ENCODE measurements at regions not wholly inside any gene's neighbourhood (a gene's known extent, or its start where the extent isn't known, plus 50 kb on each side); places are given as distances from the start of the nearest gene placed in this dataset.

DNA sequence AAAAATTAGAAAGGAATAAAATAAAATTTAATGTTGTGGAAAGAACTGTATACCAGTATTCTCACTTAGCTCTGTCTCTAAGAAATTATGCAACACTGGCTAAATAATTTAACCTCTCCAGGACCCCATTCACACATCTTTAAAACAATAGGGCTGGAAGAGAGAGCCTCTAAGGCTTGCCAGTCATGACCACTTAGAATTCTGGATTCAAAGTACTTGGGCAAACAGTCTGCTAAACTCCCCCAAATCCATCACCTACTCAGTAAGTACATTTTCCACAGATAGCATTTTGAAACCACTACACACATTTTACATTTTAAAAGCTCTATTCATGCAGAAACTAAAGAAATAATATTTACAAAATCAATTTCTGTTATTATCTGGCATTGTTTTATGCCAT, 291.7 kb downstream of the TMEM167A start:
- H3K27me3 Mint-ChIP-seq (ENCODE audit: low read depth), result no peaks in the 10 kb centered on the region
- H3K9me3 Mint-ChIP-seq, result no peaks in the 10 kb centered on the region
- H3K4me1 Mint-ChIP-seq, result peaks cover 18% of the 10 kb centered on the region
- TF ChIP-seq ZNF138 (CRISPR knock-in tag; conservative IDR thresholded peaks at IDR 0.05), result no peak
- POLR2A ChIA-PET, result no interaction called here
- CTCF ChIA-PET, result interaction anchor here (1.4 kb wide), 1 partner anchor 9 kb away, joined by 3 read pairs; no protein-coding TSS in a partner anchor
- DNase-seq (ENCODE audit: low spot score), result no peak
- H3K4me3 Mint-ChIP-seq, result no peak overlapping the region
- no peak overlapping the region for H3K27ac Mint-ChIP-seq
- H3K36me3 Mint-ChIP-seq, result no peaks in the 10 kb centered on the region
- ATAC-seq, result no peak

DNA sequence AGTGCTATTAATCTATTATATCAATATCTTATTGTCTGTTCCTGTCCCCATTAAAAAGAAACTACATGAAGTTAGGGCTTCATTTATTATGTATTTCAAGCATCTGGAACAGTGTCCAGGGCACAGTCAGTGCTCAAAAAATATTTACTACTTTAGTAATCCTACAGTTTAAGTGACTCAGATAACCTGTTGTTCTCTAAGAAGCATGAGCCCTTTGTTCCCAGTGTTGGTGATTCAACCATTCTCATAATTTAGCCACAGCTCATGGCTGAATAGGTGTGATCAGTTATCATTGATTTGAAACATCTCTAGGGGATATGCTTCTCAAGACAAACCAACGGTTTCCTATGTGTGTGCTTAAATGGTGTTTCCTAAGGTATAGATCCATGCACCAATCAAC, 292.7 kb downstream of the TMEM167A start:
- Mint-ChIP-seq H3K4me3 (no peak overlapping the region), H3K27ac (no peak overlapping the region), H3K4me1 (peaks cover 18% of the 10 kb centered on the region), H3K27me3 (ENCODE audit: low read depth) (no peaks in the 10 kb centered on the region), H3K36me3 (no peaks in the 10 kb centered on the region), H3K9me3 (no peaks in the 10 kb centered on the region)
- ChIA-PET POLR2A (no interaction called here), CTCF (no interaction called here)
- no peak for ATAC-seq
- no peak for DNase-seq (ENCODE audit: low spot score)
- TF ChIP-seq GTF2I (CRISPR knock-in tag; conservative IDR thresholded peaks at IDR 0.05) (no peak), RORB (CRISPR knock-in tag; IDR thresholded peaks at IDR 0.05) (no peak), CREB1 (CRISPR knock-in tag; IDR thresholded peaks at IDR 0.05) (no peak), FOXJ3 (CRISPR knock-in tag; IDR thresholded peaks at IDR 0.05; ENCODE audit: borderline replicate concordance) (no peak), PREB (CRISPR knock-in tag; IDR thresholded peaks at IDR 0.05; ENCODE audit: borderline replicate concordance) (no peak), ATF2 (CRISPR knock-in tag; IDR thresholded peaks at IDR 0.05; ENCODE audit: borderline replicate concordance, low read depth) (no peak)
- TF ChIP-seq, protein P1, sequence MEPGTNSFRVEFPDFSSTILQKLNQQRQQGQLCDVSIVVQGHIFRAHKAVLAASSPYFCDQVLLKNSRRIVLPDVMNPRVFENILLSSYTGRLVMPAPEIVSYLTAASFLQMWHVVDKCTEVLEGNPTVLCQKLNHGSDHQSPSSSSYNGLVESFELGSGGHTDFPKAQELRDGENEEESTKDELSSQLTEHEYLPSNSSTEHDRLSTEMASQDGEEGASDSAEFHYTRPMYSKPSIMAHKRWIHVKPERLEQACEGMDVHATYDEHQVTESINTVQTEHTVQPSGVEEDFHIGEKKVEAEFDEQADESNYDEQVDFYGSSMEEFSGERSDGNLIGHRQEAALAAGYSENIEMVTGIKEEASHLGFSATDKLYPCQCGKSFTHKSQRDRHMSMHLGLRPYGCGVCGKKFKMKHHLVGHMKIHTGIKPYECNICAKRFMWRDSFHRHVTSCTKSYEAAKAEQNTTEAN (CRISPR knock-in tag; IDR thresholded peaks at IDR 0.05), result no peak

GRCh38 chr5:82777106-82777505, 300.1 kb downstream of the TMEM167A start:
- POLR2A ChIA-PET, result no interaction called here
- Mint-ChIP-seq H3K27me3 (ENCODE audit: low read depth) (no peaks in the 10 kb centered on the region), H3K4me1 (no peaks in the 10 kb centered on the region), H3K27ac (no peak overlapping the region), H3K4me3 (no peak overlapping the region), H3K36me3 (no peaks in the 10 kb centered on the region), H3K9me3 (peaks cover 6% of the 10 kb centered on the region)
- DNase-seq (ENCODE audit: low spot score) (no peak), ATAC-seq (no peak)
- no peak for TF ChIP-seq OVOL2 (CRISPR knock-in tag; IDR thresholded peaks at IDR 0.05; ENCODE audit: borderline replicate concordance)
- no peak for TF ChIP-seq EMX1 (CRISPR knock-in tag; IDR thresholded peaks at IDR 0.05)
- no peak for TF ChIP-seq GTF2I (CRISPR knock-in tag; conservative IDR thresholded peaks at IDR 0.05)
- no peak for TF ChIP-seq MXD4 (CRISPR knock-in tag; IDR thresholded peaks at IDR 0.05; ENCODE audit: borderline replicate concordance)
- TF ChIP-seq FOXJ3 (CRISPR knock-in tag; IDR thresholded peaks at IDR 0.05; ENCODE audit: borderline replicate concordance), result no peak
- TF ChIP-seq, protein P2, sequence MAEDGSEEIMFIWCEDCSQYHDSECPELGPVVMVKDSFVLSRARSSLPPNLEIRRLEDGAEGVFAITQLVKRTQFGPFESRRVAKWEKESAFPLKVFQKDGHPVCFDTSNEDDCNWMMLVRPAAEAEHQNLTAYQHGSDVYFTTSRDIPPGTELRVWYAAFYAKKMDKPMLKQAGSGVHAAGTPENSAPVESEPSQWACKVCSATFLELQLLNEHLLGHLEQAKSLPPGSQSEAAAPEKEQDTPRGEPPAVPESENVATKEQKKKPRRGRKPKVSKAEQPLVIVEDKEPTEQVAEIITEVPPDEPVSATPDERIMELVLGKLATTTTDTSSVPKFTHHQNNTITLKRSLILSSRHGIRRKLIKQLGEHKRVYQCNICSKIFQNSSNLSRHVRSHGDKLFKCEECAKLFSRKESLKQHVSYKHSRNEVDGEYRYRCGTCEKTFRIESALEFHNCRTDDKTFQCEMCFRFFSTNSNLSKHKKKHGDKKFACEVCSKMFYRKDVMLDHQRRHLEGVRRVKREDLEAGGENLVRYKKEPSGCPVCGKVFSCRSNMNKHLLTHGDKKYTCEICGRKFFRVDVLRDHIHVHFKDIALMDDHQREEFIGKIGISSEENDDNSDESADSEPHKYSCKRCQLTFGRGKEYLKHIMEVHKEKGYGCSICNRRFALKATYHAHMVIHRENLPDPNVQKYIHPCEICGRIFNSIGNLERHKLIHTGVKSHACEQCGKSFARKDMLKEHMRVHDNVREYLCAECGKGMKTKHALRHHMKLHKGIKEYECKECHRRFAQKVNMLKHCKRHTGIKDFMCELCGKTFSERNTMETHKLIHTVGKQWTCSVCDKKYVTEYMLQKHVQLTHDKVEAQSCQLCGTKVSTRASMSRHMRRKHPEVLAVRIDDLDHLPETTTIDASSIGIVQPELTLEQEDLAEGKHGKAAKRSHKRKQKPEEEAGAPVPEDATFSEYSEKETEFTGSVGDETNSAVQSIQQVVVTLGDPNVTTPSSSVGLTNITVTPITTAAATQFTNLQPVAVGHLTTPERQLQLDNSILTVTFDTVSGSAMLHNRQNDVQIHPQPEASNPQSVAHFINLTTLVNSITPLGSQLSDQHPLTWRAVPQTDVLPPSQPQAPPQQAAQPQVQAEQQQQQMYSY (CRISPR knock-in tag; IDR thresholded peaks at IDR 0.05), result no peak
- TF ChIP-seq NR2C2 (CRISPR knock-in tag; IDR thresholded peaks at IDR 0.05), result no peak
- TF ChIP-seq, protein P3, sequence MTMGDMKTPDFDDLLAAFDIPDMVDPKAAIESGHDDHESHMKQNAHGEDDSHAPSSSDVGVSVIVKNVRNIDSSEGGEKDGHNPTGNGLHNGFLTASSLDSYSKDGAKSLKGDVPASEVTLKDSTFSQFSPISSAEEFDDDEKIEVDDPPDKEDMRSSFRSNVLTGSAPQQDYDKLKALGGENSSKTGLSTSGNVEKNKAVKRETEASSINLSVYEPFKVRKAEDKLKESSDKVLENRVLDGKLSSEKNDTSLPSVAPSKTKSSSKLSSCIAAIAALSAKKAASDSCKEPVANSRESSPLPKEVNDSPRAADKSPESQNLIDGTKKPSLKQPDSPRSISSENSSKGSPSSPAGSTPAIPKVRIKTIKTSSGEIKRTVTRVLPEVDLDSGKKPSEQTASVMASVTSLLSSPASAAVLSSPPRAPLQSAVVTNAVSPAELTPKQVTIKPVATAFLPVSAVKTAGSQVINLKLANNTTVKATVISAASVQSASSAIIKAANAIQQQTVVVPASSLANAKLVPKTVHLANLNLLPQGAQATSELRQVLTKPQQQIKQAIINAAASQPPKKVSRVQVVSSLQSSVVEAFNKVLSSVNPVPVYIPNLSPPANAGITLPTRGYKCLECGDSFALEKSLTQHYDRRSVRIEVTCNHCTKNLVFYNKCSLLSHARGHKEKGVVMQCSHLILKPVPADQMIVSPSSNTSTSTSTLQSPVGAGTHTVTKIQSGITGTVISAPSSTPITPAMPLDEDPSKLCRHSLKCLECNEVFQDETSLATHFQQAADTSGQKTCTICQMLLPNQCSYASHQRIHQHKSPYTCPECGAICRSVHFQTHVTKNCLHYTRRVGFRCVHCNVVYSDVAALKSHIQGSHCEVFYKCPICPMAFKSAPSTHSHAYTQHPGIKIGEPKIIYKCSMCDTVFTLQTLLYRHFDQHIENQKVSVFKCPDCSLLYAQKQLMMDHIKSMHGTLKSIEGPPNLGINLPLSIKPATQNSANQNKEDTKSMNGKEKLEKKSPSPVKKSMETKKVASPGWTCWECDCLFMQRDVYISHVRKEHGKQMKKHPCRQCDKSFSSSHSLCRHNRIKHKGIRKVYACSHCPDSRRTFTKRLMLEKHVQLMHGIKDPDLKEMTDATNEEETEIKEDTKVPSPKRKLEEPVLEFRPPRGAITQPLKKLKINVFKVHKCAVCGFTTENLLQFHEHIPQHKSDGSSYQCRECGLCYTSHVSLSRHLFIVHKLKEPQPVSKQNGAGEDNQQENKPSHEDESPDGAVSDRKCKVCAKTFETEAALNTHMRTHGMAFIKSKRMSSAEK (CRISPR knock-in tag; IDR thresholded peaks at IDR 0.05; ENCODE audit: borderline replicate concordance), result no peak
- no peak for TF ChIP-seq MYBL2 (CRISPR knock-in tag; IDR thresholded peaks at IDR 0.05)
- no peak for TF ChIP-seq ATF1 (CRISPR knock-in tag; IDR thresholded peaks at IDR 0.05)
- TF ChIP-seq, protein P4, sequence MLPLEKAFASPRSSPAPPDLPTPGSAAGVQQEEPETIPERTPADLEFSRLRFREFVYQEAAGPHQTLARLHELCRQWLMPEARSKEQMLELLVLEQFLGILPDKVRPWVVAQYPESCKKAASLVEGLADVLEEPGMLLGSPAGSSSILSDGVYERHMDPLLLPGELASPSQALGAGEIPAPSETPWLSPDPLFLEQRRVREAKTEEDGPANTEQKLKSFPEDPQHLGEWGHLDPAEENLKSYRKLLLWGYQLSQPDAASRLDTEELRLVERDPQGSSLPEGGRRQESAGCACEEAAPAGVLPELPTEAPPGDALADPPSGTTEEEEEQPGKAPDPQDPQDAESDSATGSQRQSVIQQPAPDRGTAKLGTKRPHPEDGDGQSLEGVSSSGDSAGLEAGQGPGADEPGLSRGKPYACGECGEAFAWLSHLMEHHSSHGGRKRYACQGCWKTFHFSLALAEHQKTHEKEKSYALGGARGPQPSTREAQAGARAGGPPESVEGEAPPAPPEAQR (CRISPR knock-in tag; IDR thresholded peaks at IDR 0.05), result no peak
- CTCF ChIA-PET, result no interaction called here
